Upper lobe of left lung (tissue), 4 donors: ENCODE measurements at regions not wholly inside any gene's neighbourhood (a gene's known extent, or its start where the extent isn't known, plus 50 kb on each side); places are given as distances from the start of the nearest gene placed in this dataset.

ENCODE experiments used
- EP300 ChIP-seq, 4 donors: sonication (generic); formaldehyde crosslinking; IDR thresholded peaks; one replicate each; pipeline ENCODE4 v1.5.1; 2017; ENCODE audit warnings: antibody characterized with exemption in 4 of 4, control low read depth in 2 of 4
- POLR2A ChIP-seq, 4 donors: fragments of 450-650 bp; IDR thresholded peaks; one replicate each; pipeline ENCODE4 v1.5.1; 2016 to 2017; ENCODE audit warnings: antibody characterized with exemption in 4 of 4, mild to moderate bottlenecking in 2 of 4
- POLR2AphosphoS5 ChIP-seq, 2 donors: sonication (generic); formaldehyde crosslinking; IDR thresholded peaks; one replicate each; pipeline ENCODE4 v1.5.1; 2017; ENCODE audit warnings: antibody characterized with exemption in 2 of 2
- TF ChIP-seq, protein P1 (sequence below), 6 experiments: fragments of 450-650 bp in 4 of 6; fragments of 200-600 bp in 2 of 6; sonication (generic) in 2 of 6; IDR thresholded peaks; one replicate each; pipeline ENCODE4 v1.5.1; 2016 to 2019; ENCODE audit warnings: antibody characterized with exemption in 6 of 6

DNA sequence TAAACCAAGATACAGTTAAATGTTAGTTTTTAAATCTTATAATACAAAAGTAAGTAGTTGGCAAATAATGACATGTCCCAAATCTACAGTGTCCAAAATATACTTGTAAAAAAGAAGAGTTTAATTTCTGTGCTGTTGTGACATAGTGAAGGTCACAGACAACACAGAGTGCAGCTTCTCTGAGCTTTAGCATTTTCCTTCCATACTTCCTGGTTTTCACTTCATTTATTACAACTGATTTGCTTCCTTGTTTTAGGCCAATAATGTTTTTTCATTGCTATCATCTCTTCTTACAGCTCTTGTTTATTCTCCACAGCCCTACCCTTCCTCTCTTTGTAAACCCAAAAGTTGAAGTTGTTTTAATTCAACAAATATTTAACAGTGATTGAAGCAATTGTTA lies 132.4 kb upstream of the TET2 start:
- no peak for TF ChIP-seq POLR2AphosphoS5 (IDR thresholded peaks at IDR 0.05)
- TF ChIP-seq POLR2A (IDR thresholded peaks at IDR 0.05) = no peak
- TF ChIP-seq, protein P1, sequence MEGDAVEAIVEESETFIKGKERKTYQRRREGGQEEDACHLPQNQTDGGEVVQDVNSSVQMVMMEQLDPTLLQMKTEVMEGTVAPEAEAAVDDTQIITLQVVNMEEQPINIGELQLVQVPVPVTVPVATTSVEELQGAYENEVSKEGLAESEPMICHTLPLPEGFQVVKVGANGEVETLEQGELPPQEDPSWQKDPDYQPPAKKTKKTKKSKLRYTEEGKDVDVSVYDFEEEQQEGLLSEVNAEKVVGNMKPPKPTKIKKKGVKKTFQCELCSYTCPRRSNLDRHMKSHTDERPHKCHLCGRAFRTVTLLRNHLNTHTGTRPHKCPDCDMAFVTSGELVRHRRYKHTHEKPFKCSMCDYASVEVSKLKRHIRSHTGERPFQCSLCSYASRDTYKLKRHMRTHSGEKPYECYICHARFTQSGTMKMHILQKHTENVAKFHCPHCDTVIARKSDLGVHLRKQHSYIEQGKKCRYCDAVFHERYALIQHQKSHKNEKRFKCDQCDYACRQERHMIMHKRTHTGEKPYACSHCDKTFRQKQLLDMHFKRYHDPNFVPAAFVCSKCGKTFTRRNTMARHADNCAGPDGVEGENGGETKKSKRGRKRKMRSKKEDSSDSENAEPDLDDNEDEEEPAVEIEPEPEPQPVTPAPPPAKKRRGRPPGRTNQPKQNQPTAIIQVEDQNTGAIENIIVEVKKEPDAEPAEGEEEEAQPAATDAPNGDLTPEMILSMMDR (IDR thresholded peaks at IDR 0.05) = no peak
- no peak for TF ChIP-seq EP300 (IDR thresholded peaks at IDR 0.05)
